IPS-15b (cell line): ENCODE measurements at regions not wholly inside any gene's neighbourhood (a gene's known extent, or its start where the extent isn't known, plus 50 kb on each side); places are given as distances from the start of the nearest gene placed in this dataset.

Experiments used
- H3K27me3 ChIP-seq: one replicate; pipeline ENCODE4 v1.6.1; 2013; ENCODE audit warnings: low read length; ENCODE audit not compliant: control insufficient read depth, insufficient read depth
- H3K36me3 ChIP-seq: one replicate; pipeline ENCODE4 v1.6.1; 2013; ENCODE audit warnings: low read length; ENCODE audit not compliant: control insufficient read depth, insufficient read depth
- H3K4me1 ChIP-seq: one replicate; pipeline ENCODE4 v1.6.1; 2013; ENCODE audit warnings: mild to moderate bottlenecking, low read length; ENCODE audit not compliant: control insufficient read depth, insufficient read depth
- H3K4me3 ChIP-seq: one replicate; pipeline ENCODE4 v1.5.1; 2013; ENCODE audit warnings: low read depth, low read length
- H3K9ac ChIP-seq: one replicate; pipeline ENCODE4 v1.6.1; 2013; ENCODE audit warnings: low read depth, mild to moderate bottlenecking, low read length
- H3K9me3 ChIP-seq: one replicate; pipeline ENCODE4 v1.6.1; 2013; ENCODE audit warnings: mild to moderate bottlenecking, low read length; ENCODE audit not compliant: control insufficient read depth, insufficient read depth

GRCh38 chr14:36059531-36059930, 117.0 kb downstream of the PTCSC3 start:
- H3K9ac ChIP-seq = no peak overlapping the region

GRCh38 chr14:36057452-36058116, 118.9 kb downstream of the PTCSC3 start:
- H3K36me3 ChIP-seq = no peaks in the 10 kb centered on the region
- no peaks in the 10 kb centered on the region for H3K4me1 ChIP-seq
- H3K9ac ChIP-seq = no peak overlapping the region
- H3K4me3 ChIP-seq = no peak overlapping the region
- no peaks in the 10 kb centered on the region for H3K27me3 ChIP-seq
- no peaks in the 10 kb centered on the region for H3K9me3 ChIP-seq

More at GRCh38 chr14:36059531-36059930, 117.0 kb downstream of the PTCSC3 start:
- Histone ChIP-seq H3K9me3 (no peaks in the 10 kb centered on the region), H3K4me3 (no peak overlapping the region), H3K36me3 (no peaks in the 10 kb centered on the region), H3K27me3 (no peaks in the 10 kb centered on the region), H3K4me1 (no peaks in the 10 kb centered on the region)

- Histone ChIP-seq H3K9ac (no peak overlapping the region), H3K9me3 (no peaks in the 10 kb centered on the region), H3K36me3 (no peaks in the 10 kb centered on the region), H3K4me3 (no peak overlapping the region), H3K27me3 (no peaks in the 10 kb centered on the region), H3K4me1 (no peaks in the 10 kb centered on the region)
Observed at GRCh38 chr14:36056845-36057244, 119.7 kb downstream of the PTCSC3 start.

GRCh38 chr14:36055681-36056225, 120.8 kb downstream of the PTCSC3 start:
- Histone ChIP-seq H3K27me3 (no peaks in the 10 kb centered on the region), H3K36me3 (no peaks in the 10 kb centered on the region), H3K9ac (no peak overlapping the region), H3K4me1 (no peaks in the 10 kb centered on the region), H3K4me3 (no peak overlapping the region), H3K9me3 (no peaks in the 10 kb centered on the region)

- Histone ChIP-seq H3K27me3 (no peaks in the 10 kb centered on the region), H3K4me1 (no peaks in the 10 kb centered on the region), H3K36me3 (no peaks in the 10 kb centered on the region), H3K4me3 (no peak overlapping the region), H3K9me3 (no peaks in the 10 kb centered on the region), H3K9ac (no peak overlapping the region)
Observed at GRCh38 chr14:36055052-36055378, 121.5 kb downstream of the PTCSC3 start.

- no peaks in the 10 kb centered on the region for H3K27me3 ChIP-seq
- H3K9ac ChIP-seq = no peak overlapping the region
- no peak overlapping the region for H3K4me3 ChIP-seq
- no peaks in the 10 kb centered on the region for H3K9me3 ChIP-seq
- H3K36me3 ChIP-seq = no peaks in the 10 kb centered on the region
- H3K4me1 ChIP-seq = no peaks in the 10 kb centered on the region
Observed at GRCh38 chr14:36054353-36055051, 122.0 kb downstream of the PTCSC3 start.

- Histone ChIP-seq H3K4me3 (no peak overlapping the region), H3K9me3 (no peaks in the 10 kb centered on the region), H3K4me1 (no peaks in the 10 kb centered on the region), H3K36me3 (no peaks in the 10 kb centered on the region), H3K9ac (no peak overlapping the region), H3K27me3 (no peaks in the 10 kb centered on the region)
Observed at GRCh38 chr14:36052681-36053080, 123.8 kb downstream of the PTCSC3 start.

- H3K36me3 ChIP-seq = no peaks in the 10 kb centered on the region
- H3K4me1 ChIP-seq = peaks cover 2% of the 10 kb centered on the region
- no peaks in the 10 kb centered on the region for H3K27me3 ChIP-seq
- no peak overlapping the region for H3K4me3 ChIP-seq
- H3K9me3 ChIP-seq = no peaks in the 10 kb centered on the region
- no peak overlapping the region for H3K9ac ChIP-seq
Observed at GRCh38 chr14:36052063-36052462, 124.5 kb downstream of the PTCSC3 start.

- Histone ChIP-seq H3K9me3 (no peaks in the 10 kb centered on the region), H3K36me3 (no peaks in the 10 kb centered on the region), H3K4me1 (peaks cover 7% of the 10 kb centered on the region), H3K4me3 (no peak overlapping the region), H3K9ac (no peak overlapping the region), H3K27me3 (no peaks in the 10 kb centered on the region)
Observed at GRCh38 chr14:36048667-36049066, 127.9 kb downstream of the PTCSC3 start.

- H3K36me3 ChIP-seq = no peaks in the 10 kb centered on the region
- H3K4me3 ChIP-seq = no peak overlapping the region
- H3K4me1 ChIP-seq = peaks cover 7% of the 10 kb centered on the region
- no peaks in the 10 kb centered on the region for H3K9me3 ChIP-seq
- H3K9ac ChIP-seq = no peak overlapping the region
- H3K27me3 ChIP-seq = no peaks in the 10 kb centered on the region
Observed at GRCh38 chr14:36047912-36048311, 128.6 kb downstream of the PTCSC3 start.

GRCh38 chr14:36035675-36036074, 140.8 kb downstream of the PTCSC3 start:
- H3K27me3 ChIP-seq = no peaks in the 10 kb centered on the region
- no peaks in the 10 kb centered on the region for H3K4me1 ChIP-seq
- H3K36me3 ChIP-seq = no peaks in the 10 kb centered on the region
- no peak overlapping the region for H3K4me3 ChIP-seq
- H3K9ac ChIP-seq = no peak overlapping the region
- no peaks in the 10 kb centered on the region for H3K9me3 ChIP-seq

- no peaks in the 10 kb centered on the region for H3K4me1 ChIP-seq
- H3K4me3 ChIP-seq = no peak overlapping the region
- H3K36me3 ChIP-seq = no peaks in the 10 kb centered on the region
- no peaks in the 10 kb centered on the region for H3K9me3 ChIP-seq
- H3K9ac ChIP-seq = no peak overlapping the region
- H3K27me3 ChIP-seq = no peaks in the 10 kb centered on the region
Observed at GRCh38 chr14:36028665-36029064, 147.9 kb downstream of the PTCSC3 start.
